T-helper 1 cell treated with Interleukin-12 subunit alpha and Interleukin-12 subunit beta and Interleukin-4 antibody, amounts not matched to agents 30 μg/mL and 1 μg/mL, for 36 hours (primary cell): ENCODE measurements at regions not wholly inside any gene's neighbourhood (a gene's known extent, or its start where the extent isn't known, plus 50 kb on each side); places are given as distances from the start of the nearest gene placed in this dataset.
"Not testable (repeated sequence)": the region's sequence is repeated elsewhere in the genome, so short reads cannot be mapped to it uniquely, and the experiment has no call there.

Experiments used
- H3K27ac Mint-ChIP-seq: one replicate; pipeline ENCODE4 v1.8.0; 2021; ENCODE audit warnings: mild to moderate bottlenecking, mixed read lengths
- H3K27me3 Mint-ChIP-seq: one replicate; pipeline ENCODE4 v1.8.0; 2021; ENCODE audit warnings: low read depth, mixed read lengths
- H3K36me3 Mint-ChIP-seq: one replicate; pipeline ENCODE4 v1.8.0; 2021; ENCODE audit warnings: low read depth, mixed read lengths
- H3K4me1 Mint-ChIP-seq: one replicate; pipeline ENCODE4 v1.8.0; 2021; ENCODE audit warnings: low read depth, mixed read lengths
- H3K4me3 Mint-ChIP-seq: one replicate; pipeline ENCODE4 v1.8.0; 2021; ENCODE audit warnings: mild to moderate bottlenecking, moderate library complexity, mixed read lengths
- H3K9me3 Mint-ChIP-seq: one replicate; pipeline ENCODE4 v1.8.0; 2021; ENCODE audit warnings: mixed read lengths

GRCh38 chr4:12359420-12359819, 930.7 kb upstream of the HS3ST1 start:
- no peaks in the 10 kb centered on the region for H3K36me3 Mint-ChIP-seq
- H3K4me1 Mint-ChIP-seq, result no peaks in the 10 kb centered on the region
- no peaks in the 10 kb centered on the region for H3K27me3 Mint-ChIP-seq
- peaks cover 10% of the 10 kb centered on the region for H3K9me3 Mint-ChIP-seq
- no peak overlapping the region for H3K4me3 Mint-ChIP-seq
- no peak overlapping the region for H3K27ac Mint-ChIP-seq

- peaks cover 29% of the 10 kb centered on the region for H3K9me3 Mint-ChIP-seq
- H3K27ac Mint-ChIP-seq, H3K4me3 Mint-ChIP-seq, H3K4me1 Mint-ChIP-seq, H3K27me3 Mint-ChIP-seq, H3K36me3 Mint-ChIP-seq: not testable (repeated sequence)
Observed at GRCh38 chr4:12333083-12333482, 904.4 kb upstream of the HS3ST1 start.

GRCh38 chr4:12324965-12325364, 896.3 kb upstream of the HS3ST1 start:
- H3K4me1 Mint-ChIP-seq, result no peaks in the 10 kb centered on the region
- no peaks in the 10 kb centered on the region for H3K36me3 Mint-ChIP-seq
- no peaks in the 10 kb centered on the region for H3K27me3 Mint-ChIP-seq
- peaks cover 3% of the 10 kb centered on the region for H3K9me3 Mint-ChIP-seq
- no peak overlapping the region for H3K4me3 Mint-ChIP-seq
- no peak overlapping the region for H3K27ac Mint-ChIP-seq

- H3K4me1 Mint-ChIP-seq, result no peaks in the 10 kb centered on the region
- H3K36me3 Mint-ChIP-seq, result no peaks in the 10 kb centered on the region
- H3K27ac Mint-ChIP-seq, result no peak overlapping the region
- no peaks in the 10 kb centered on the region for H3K27me3 Mint-ChIP-seq
- H3K4me3 Mint-ChIP-seq, result no peak overlapping the region
- H3K9me3 Mint-ChIP-seq, result peaks cover 5% of the 10 kb centered on the region
Observed at GRCh38 chr4:12319765-12320164, 891.1 kb upstream of the HS3ST1 start.

- H3K27ac Mint-ChIP-seq, result no peak overlapping the region
Observed at GRCh38 chr4:12304905-12305304, 876.2 kb upstream of the HS3ST1 start.

GRCh38 chr4:12296366-12296765, 867.7 kb upstream of the HS3ST1 start:
- H3K9me3 Mint-ChIP-seq, result peaks cover 17% of the 10 kb centered on the region
- H3K4me1 Mint-ChIP-seq, result no peaks in the 10 kb centered on the region
- H3K4me3 Mint-ChIP-seq, result no peak overlapping the region
- H3K27me3 Mint-ChIP-seq, result no peaks in the 10 kb centered on the region
- H3K27ac Mint-ChIP-seq, result no peak overlapping the region
- no peaks in the 10 kb centered on the region for H3K36me3 Mint-ChIP-seq

More at GRCh38 chr4:12304905-12305304, 876.2 kb upstream of the HS3ST1 start:
- Mint-ChIP-seq H3K27me3 (no peaks in the 10 kb centered on the region), H3K9me3 (peaks cover 20% of the 10 kb centered on the region), H3K4me3 (no peak overlapping the region), H3K36me3 (no peaks in the 10 kb centered on the region), H3K4me1 (no peaks in the 10 kb centered on the region)

- Mint-ChIP-seq H3K4me3 (no peak overlapping the region), H3K9me3 (peaks cover 14% of the 10 kb centered on the region), H3K4me1 (no peaks in the 10 kb centered on the region), H3K27me3 (no peaks in the 10 kb centered on the region), H3K36me3 (no peaks in the 10 kb centered on the region), H3K27ac (no peak overlapping the region)
Observed at GRCh38 chr4:12293906-12294525, 865.3 kb upstream of the HS3ST1 start.

- no peak overlapping the region for H3K27ac Mint-ChIP-seq
- no peaks in the 10 kb centered on the region for H3K27me3 Mint-ChIP-seq
- no peaks in the 10 kb centered on the region for H3K36me3 Mint-ChIP-seq
- H3K9me3 Mint-ChIP-seq, result peaks cover 3% of the 10 kb centered on the region
- no peak overlapping the region for H3K4me3 Mint-ChIP-seq
- H3K4me1 Mint-ChIP-seq, result no peaks in the 10 kb centered on the region
Observed at GRCh38 chr4:12286351-12286750, 857.7 kb upstream of the HS3ST1 start.

- Mint-ChIP-seq H3K9me3 (peaks cover 16% of the 10 kb centered on the region), H3K4me1 (no peaks in the 10 kb centered on the region), H3K27ac (no peak overlapping the region), H3K27me3 (no peaks in the 10 kb centered on the region), H3K4me3 (no peak overlapping the region), H3K36me3 (no peaks in the 10 kb centered on the region)
Observed at GRCh38 chr4:12270546-12270945, 841.9 kb upstream of the HS3ST1 start.

GRCh38 chr4:12265554-12265953, 836.9 kb upstream of the HS3ST1 start:
- H3K27me3 Mint-ChIP-seq, result no peaks in the 10 kb centered on the region
- H3K4me1 Mint-ChIP-seq, result no peaks in the 10 kb centered on the region
- no peak overlapping the region for H3K4me3 Mint-ChIP-seq
- peaks cover 8% of the 10 kb centered on the region for H3K9me3 Mint-ChIP-seq
- H3K36me3 Mint-ChIP-seq, result no peaks in the 10 kb centered on the region
- H3K27ac Mint-ChIP-seq, result no peak overlapping the region

GRCh38 chr4:12260453-12260852, 831.8 kb upstream of the HS3ST1 start:
- Mint-ChIP-seq H3K27ac (no peak overlapping the region), H3K36me3 (no peaks in the 10 kb centered on the region), H3K4me1 (no peaks in the 10 kb centered on the region), H3K9me3 (peaks cover 17% of the 10 kb centered on the region), H3K27me3 (no peaks in the 10 kb centered on the region), H3K4me3 (no peak overlapping the region)

GRCh38 chr4:12244973-12245372, 816.3 kb upstream of the HS3ST1 start:
- peaks cover 33% of the 10 kb centered on the region for H3K9me3 Mint-ChIP-seq
- H3K27ac Mint-ChIP-seq, result no peak overlapping the region
- H3K36me3 Mint-ChIP-seq, result no peaks in the 10 kb centered on the region
- H3K27me3 Mint-ChIP-seq, result no peaks in the 10 kb centered on the region
- H3K4me3 Mint-ChIP-seq, result no peak overlapping the region
- no peaks in the 10 kb centered on the region for H3K4me1 Mint-ChIP-seq

GRCh38 chr4:12242354-12242753, 813.7 kb upstream of the HS3ST1 start:
- Mint-ChIP-seq H3K36me3 (no peaks in the 10 kb centered on the region), H3K4me1 (no peaks in the 10 kb centered on the region), H3K27ac (no peak overlapping the region), H3K4me3 (no peak overlapping the region), H3K9me3 (peaks cover 24% of the 10 kb centered on the region), H3K27me3 (no peaks in the 10 kb centered on the region)

- no peaks in the 10 kb centered on the region for H3K36me3 Mint-ChIP-seq
- no peak overlapping the region for H3K4me3 Mint-ChIP-seq
- H3K27ac Mint-ChIP-seq, result no peak overlapping the region
- peaks cover 13% of the 10 kb centered on the region for H3K9me3 Mint-ChIP-seq
- H3K27me3 Mint-ChIP-seq, result no peaks in the 10 kb centered on the region
- no peaks in the 10 kb centered on the region for H3K4me1 Mint-ChIP-seq
Observed at GRCh38 chr4:12239897-12240636, 811.4 kb upstream of the HS3ST1 start.

GRCh38 chr4:12231098-12231497, 802.4 kb upstream of the HS3ST1 start:
- no peaks in the 10 kb centered on the region for H3K4me1 Mint-ChIP-seq
- no peak overlapping the region for H3K4me3 Mint-ChIP-seq
- H3K36me3 Mint-ChIP-seq, result no peaks in the 10 kb centered on the region
- H3K27ac Mint-ChIP-seq, result no peak overlapping the region
- peaks cover 12% of the 10 kb centered on the region for H3K9me3 Mint-ChIP-seq
- H3K27me3 Mint-ChIP-seq, result no peaks in the 10 kb centered on the region
